H1 (cell line): ENCODE measurements at regions not wholly inside any gene's neighbourhood (a gene's known extent, or its start where the extent isn't known, plus 50 kb on each side); places are given as distances from the start of the nearest gene placed in this dataset.

Source experiments
- KDM1A ChIP-seq: fragments of 200-600, 300-600 bp; sonication (generic); IDR thresholded peaks from 2 replicates; pipeline ENCODE4 v1.7.1; 2016; ENCODE audit warnings: mild to moderate bottlenecking, low read length, borderline replicate concordance
- TBP ChIP-seq: IDR thresholded peaks from 2 replicates; pipeline ENCODE4 v1.6.1; 2011; ENCODE audit warnings: low read depth, low read length, improper control_type of control experiment

DNA sequence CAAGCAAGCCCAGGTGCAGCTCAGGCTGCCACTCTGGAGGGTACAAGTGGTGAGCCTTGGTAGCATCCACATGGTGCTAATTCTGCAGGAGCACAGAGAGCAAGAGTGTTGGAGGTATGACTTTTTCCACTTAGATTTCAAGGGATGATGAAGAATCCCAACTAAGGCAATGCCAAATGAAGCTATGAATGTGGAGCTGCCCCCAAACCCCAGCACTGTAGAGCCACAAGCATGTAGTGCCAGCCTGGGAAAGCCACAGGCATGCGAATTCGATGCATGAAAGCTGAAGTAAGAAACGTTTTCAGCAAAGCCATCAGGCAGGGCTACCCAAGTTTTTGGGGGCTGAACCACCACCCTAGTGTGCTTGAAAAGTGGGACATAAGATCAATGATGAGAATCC, 251.1 kb downstream of the HAO1 start (continued):
- TF ChIP-seq KDM1A (no peak), TBP (no peak)
